ENCODE measurements at regions not wholly inside any gene's neighbourhood (a gene's known extent, or its start where the extent isn't known, plus 50 kb on each side); places are given as distances from the start of the nearest gene placed in this dataset.
"Not testable (repeated sequence)": the region's sequence is repeated elsewhere in the genome, so short reads cannot be mapped to it uniquely, and the experiment has no call there.

DNA sequence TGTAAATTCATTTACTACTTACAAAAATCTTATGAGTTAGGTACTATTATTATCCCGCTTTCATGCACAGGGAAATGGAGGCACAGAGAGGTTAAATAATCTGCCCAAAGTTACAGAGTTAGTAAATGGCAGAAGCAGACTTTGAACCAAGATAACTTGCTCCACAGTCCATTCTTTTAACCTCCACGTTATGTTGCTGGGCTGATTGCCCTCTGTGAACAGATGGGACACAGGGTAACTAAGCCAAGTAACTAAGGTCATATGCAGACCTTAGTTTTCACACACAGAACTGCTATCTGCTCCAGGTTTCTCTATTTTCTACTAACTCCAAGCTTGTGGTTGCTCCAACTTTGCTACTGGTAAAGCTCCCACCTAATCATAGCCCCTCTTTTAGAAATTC lies 147.1 kb upstream of the IFNG-AS1 start:
- DNase-seq (ENCODE audit: low spot score): no peak

GRCh38 chr12:67843257-67843656 lies 146.0 kb upstream of the IFNG-AS1 start:
- DNase-seq (ENCODE audit: low spot score): no peak

DNA sequence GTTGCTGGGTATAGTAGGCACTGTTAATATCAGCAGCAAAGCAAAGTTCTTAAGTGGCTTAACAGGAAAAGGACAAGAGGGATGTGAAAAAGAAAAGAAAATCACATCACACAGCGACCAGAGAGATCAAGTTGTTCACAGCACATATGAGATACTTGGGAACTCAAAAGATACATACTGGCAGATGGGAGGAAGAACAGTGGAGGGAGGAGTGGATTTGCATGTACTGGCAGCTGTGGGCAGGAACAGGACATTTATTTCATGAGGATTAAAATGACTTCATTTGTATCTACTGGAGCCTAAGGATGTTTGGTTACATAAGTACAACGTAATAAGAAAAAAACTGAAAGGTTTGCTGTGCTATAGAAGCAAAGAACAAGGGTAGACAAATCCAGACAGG lies 136.5 kb upstream of the IFNG-AS1 start:
- DNase-seq (ENCODE audit: low spot score): no peak

DNA sequence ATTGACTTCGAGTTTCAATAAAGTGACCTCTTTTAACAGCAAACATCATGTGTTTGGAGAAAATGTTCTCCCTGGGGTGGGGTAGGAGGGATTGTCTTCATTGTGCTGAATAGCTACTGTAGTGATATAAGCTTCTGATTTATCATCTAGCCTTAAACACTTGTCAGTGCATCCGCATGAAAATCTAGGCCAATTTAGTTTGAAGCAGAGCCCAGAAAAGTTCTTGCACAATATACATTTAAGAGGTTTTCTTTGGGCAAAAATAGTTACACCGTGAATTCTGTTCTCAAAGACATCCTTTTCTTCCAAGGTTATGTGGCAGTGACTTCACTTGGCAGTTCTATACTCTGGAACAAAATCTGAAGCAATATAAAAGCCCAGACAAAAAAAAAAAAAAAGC lies 136.0 kb upstream of the IFNG-AS1 start:
- DNase-seq (ENCODE audit: low spot score): no peak

DNA sequence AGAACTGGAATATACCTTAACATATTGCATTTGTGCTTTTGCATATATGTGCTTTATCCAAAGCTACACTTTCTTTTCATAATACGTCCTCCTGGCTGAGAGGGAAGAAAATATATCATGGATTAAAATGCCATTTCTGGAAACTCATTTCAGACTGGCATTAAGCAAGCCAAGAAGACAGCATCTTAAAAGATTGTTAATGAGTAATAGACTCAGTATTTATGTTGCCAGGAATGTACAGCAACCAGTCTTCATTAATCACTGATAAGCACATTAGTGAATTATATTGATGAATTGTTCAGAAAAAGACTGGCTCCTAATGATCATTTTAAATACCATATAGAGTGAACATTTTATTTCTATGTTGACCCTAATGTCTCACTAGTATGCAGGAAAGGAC lies 134.9 kb upstream of the IFNG-AS1 start:
- DNase-seq (ENCODE audit: low spot score): no peak

DNA sequence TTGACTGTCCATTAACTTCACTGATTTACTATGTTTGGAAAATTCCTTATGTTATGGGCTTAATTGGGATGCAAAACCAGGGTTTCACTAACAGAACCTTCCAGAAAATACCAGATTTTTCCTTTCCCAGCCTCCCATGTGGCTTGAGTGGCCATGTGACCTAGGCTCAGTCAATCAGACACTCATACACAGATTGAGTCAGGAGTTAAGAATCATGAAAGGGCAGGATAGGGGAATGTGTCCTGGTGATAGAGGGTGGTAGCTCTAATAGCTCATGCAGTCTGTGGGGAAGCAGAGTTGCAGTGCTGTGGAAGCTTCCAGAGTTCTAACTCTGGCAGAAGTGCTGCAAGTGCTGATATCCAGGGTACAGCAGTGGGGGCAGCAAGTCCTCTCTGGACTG lies 134.1 kb upstream of the IFNG-AS1 start:
- no peak for DNase-seq (ENCODE audit: low spot score)

GRCh38 chr12:67871231-67871630 lies 118.0 kb upstream of the IFNG-AS1 start:
- DNase-seq (ENCODE audit: low spot score): no peak

GRCh38 chr12:67873355-67873754 lies 115.9 kb upstream of the IFNG-AS1 start:
- no peak for DNase-seq (ENCODE audit: low spot score)

DNA sequence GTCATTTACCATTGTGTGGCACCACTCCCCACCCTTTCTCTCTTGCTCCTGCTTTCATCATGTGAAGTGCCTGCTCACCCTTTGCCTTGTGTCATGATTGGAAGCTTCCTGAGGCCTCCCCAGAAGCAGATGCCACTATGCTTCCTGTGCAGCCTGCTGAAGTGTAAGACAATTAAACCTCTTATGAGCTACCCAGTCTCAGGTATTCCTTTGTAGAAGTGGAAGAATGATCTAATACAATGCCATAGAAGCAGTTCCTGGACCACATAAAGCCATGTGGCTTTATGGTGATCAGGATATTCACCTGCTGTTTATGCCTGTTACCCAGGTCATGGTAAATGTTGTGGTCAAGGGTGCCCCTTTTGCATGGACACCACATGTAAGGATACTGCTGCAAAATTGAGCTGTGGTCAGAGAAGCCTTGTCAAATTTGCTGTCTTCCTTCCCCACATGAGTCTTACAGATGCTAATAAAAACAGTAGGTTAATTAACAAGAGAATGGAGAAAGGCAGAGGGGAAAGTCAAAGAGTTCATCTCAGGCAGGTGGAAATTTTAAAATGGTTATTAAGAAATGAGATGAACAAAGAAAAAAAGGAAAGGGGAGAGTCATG lies 112.8 kb upstream of the IFNG-AS1 start:
- no peak for DNase-seq (ENCODE audit: low spot score)

DNA sequence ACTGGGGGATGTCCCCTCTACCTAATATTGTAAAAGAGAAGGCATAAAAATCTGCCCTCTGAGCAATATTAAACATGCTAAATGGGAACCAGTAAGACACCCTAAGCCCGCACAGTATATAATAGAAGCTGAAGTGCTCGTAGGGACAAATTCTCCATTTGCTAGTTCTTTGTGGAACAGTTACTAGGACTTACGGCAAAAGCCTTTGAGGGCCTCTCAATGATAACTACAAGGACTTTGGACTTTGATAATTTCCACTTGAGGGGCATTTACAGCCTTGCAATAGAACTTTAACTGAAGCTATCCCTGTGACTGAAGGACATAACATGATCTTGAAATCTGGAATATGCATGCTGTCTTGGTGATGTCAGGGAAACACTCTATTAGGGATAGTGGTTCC lies 111.5 kb upstream of the IFNG-AS1 start:
- no peak for DNase-seq (ENCODE audit: low spot score)

GRCh38 chr12:67879937-67880336 lies 109.3 kb upstream of the IFNG-AS1 start:
- no peak for DNase-seq (ENCODE audit: low spot score)

DNA sequence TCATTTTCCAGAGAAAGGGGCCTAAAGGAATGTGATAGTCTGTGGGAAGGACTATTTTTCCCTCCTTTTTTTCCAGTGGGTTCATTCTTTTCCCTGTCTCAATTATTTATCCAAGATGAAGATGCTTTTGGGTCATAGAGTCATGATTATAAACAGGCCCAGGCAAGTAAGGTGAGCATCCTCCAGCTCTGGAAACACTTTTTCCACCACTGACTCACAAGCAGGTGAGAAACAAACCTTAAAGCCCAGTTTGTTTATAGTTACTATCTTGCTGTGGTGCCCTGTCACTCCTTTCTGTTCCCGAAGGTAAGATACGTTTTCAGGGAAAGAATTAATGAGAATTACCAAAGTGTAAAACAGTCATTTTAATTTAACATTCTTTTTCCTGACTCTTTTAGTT lies 107.7 kb upstream of the IFNG-AS1 start:
- DNase-seq (ENCODE audit: low spot score): no peak

DNA sequence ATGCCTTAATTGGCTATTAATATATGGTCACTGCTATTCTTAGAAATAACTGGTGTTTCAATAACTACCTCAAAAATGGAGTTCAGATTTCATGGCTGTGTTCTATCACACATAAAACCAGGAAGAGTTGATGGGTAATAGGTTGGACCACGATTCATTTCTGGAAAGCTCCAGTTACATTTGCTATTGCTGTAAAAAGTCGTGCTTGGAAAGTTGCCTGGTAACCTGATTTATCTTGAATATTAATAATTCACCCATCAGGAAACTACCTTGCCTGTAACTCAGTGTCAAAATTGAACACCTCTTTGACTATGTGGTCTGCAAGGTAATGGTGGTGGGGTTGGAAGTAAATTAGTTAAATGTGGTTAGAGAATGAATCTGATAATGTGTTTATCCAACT lies 104.7 kb upstream of the IFNG-AS1 start:
- DNase-seq (ENCODE audit: low spot score): no peak

DNA sequence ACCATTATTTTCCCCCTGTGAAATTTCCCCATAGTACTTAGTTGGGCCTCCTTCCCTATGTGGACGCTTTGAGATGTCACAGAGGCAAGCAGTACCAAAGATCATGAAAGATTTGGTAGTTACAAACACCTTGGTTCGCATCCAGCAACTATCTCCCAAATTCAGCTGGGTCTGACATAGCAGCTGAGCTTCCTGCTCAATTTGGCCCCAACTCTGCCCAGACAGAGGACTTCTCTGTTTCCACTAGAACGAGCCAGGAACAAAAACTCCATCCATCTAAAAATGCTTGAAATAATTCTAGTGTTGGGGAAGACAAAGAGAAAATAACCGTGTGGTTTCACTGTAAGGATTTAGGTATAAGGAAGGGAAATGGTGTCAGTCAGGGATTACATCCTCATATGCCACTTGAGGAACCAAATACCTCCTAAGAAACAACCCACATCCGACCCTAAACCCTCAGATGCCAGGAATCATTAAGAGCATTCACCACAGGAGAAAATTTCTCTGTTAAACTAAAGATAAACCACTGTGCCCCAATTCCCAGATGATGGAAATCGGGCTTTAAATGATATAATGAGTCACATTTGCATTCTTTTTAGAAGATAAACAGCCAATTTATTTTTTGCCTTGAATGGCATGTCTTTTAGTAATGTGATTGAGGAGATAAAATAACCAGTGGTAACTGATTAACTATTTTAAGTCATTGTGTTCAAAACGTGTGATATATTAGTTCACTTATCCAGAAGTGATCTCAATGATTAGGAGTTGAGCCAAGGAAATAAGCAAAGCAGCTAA lies 103.7 kb upstream of the IFNG-AS1 start:
- DNase-seq (ENCODE audit: low spot score): no peak

DNA sequence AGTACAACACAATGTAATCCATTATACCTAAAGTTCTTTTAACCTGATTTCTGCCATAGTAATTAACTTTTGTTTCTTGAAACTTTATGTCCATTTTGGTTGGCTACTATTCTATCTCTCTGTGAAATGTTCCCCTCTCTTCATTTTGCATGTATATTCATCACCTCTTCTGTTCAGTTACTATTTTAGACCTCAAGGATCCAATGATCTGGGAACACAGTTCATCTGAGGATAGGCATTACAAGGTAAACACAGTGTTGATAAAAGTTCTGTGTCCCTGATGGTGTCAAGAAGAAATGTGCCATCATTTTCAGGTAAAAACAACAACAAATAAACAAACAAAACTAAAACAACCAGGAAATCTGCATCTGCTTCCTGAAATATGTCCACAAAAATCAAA lies 102.2 kb upstream of the IFNG-AS1 start:
- no peak for DNase-seq (ENCODE audit: low spot score)

- no peak for DNase-seq (ENCODE audit: low spot score)
Measured at GRCh38 chr12:67889931-67890330, 99.3 kb upstream of the IFNG-AS1 start.

- DNase-seq (ENCODE audit: low spot score): no peak
Measured at GRCh38 chr12:67890726-67891258, 98.5 kb upstream of the IFNG-AS1 start.

- DNase-seq (ENCODE audit: low spot score): no peak
Measured at GRCh38 chr12:67891596-67891995, 97.7 kb upstream of the IFNG-AS1 start.

- DNase-seq (ENCODE audit: low spot score): no peak
Measured at GRCh38 chr12:67892259-67893021, 96.8 kb upstream of the IFNG-AS1 start.

DNA sequence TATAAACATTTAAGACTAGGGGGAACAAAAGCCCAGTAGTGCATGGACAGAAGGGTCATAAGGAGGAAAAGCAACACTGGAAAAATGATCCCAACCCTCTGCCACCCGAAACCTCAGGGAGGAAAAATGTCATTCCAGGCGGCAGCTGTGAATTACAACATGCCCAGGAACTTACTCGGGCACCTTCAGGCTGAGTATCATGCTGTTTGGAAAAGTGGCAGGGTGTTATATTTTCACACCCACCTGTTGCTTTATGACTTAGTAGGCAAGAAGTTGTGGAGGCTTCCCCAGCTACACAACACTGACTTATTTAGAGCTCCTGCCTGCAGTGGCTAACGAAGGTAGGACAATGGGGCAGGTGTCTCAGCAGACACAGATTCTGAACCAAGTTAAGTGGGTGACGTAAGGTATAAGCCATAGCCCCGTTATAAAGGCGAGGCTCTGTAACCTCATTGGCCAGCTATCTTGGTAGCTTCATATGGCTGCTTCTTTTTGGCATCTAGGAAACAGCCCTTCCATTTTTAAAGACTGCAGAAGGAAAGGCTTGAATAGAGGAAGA lies 96.1 kb upstream of the IFNG-AS1 start:
- no peak for DNase-seq (ENCODE audit: low spot score)

- DNase-seq (ENCODE audit: low spot score): not testable (repeated sequence)
Measured at GRCh38 chr12:67900418-67900817, 88.8 kb upstream of the IFNG-AS1 start.

- no peak for DNase-seq (ENCODE audit: low spot score)
Measured at GRCh38 chr12:67909091-67909531, 80.1 kb upstream of the IFNG-AS1 start.

- DNase-seq (ENCODE audit: low spot score): no peak
Measured at GRCh38 chr12:67909681-67910080, 79.6 kb upstream of the IFNG-AS1 start.
